ENCODE measurements at regions not wholly inside any gene's neighbourhood (a gene's known extent, or its start where the extent isn't known, plus 50 kb on each side); places are given as distances from the start of the nearest gene placed in this dataset.

GRCh38 chr3:181534781-181535221, 176.9 kb upstream of the SOX2 start:
- Histone ChIP-seq H3K27ac (ENCODE audit: low read depth, low read length) (peak overlapping the region; percentile 48), H3K9ac (ENCODE audit: low read depth, low read length) (no peak overlapping the region), H3K4me1 (ENCODE audit: control insufficient read depth, insufficient read depth, low read length) (peaks cover 22% of the 10 kb centered on the region), H3K9me3 (ENCODE audit: control insufficient read depth, insufficient read depth, low read length) (no peaks in the 10 kb centered on the region), H3K27me3 (ENCODE audit: control insufficient read depth, insufficient read depth, low read length) (no peaks in the 10 kb centered on the region), H3K4me3 (ENCODE audit: low read depth, low read length) (no peak overlapping the region), H3K36me3 (ENCODE audit: control insufficient read depth, insufficient read depth, low read length) (no peaks in the 10 kb centered on the region)

GRCh38 chr3:181533811-181534210, 177.9 kb upstream of the SOX2 start:
- no peak overlapping the region for H3K27ac ChIP-seq (ENCODE audit: low read depth, low read length)
- no peak overlapping the region for H3K4me3 ChIP-seq (ENCODE audit: low read depth, low read length)

GRCh38 chr3:181530584-181530983, 181.1 kb upstream of the SOX2 start:
- H3K27me3 ChIP-seq (ENCODE audit: control insufficient read depth, insufficient read depth, low read length) = no peaks in the 10 kb centered on the region
- H3K4me1 ChIP-seq (ENCODE audit: control insufficient read depth, insufficient read depth, low read length) = peaks cover 22% of the 10 kb centered on the region
- no peak overlapping the region for H3K4me3 ChIP-seq (ENCODE audit: low read depth, low read length)
- no peaks in the 10 kb centered on the region for H3K9me3 ChIP-seq (ENCODE audit: control insufficient read depth, insufficient read depth, low read length)
- no peak overlapping the region for H3K9ac ChIP-seq (ENCODE audit: low read depth, low read length)
- no peaks in the 10 kb centered on the region for H3K36me3 ChIP-seq (ENCODE audit: control insufficient read depth, insufficient read depth, low read length)
- no peak overlapping the region for H3K27ac ChIP-seq (ENCODE audit: low read depth, low read length)

More at GRCh38 chr3:181533811-181534210, 177.9 kb upstream of the SOX2 start:
- Histone ChIP-seq H3K9ac (ENCODE audit: low read depth, low read length) (no peak overlapping the region), H3K36me3 (ENCODE audit: control insufficient read depth, insufficient read depth, low read length) (no peaks in the 10 kb centered on the region), H3K4me1 (ENCODE audit: control insufficient read depth, insufficient read depth, low read length) (peaks cover 22% of the 10 kb centered on the region), H3K9me3 (ENCODE audit: control insufficient read depth, insufficient read depth, low read length) (no peaks in the 10 kb centered on the region), H3K27me3 (ENCODE audit: control insufficient read depth, insufficient read depth, low read length) (no peaks in the 10 kb centered on the region)

GRCh38 chr3:181521831-181522230, 189.9 kb upstream of the SOX2 start:
- Histone ChIP-seq H3K4me3 (ENCODE audit: low read depth, low read length) (no peak overlapping the region), H3K9me3 (ENCODE audit: control insufficient read depth, insufficient read depth, low read length) (no peaks in the 10 kb centered on the region), H3K9ac (ENCODE audit: low read depth, low read length) (no peak overlapping the region), H3K4me1 (ENCODE audit: control insufficient read depth, insufficient read depth, low read length) (no peaks in the 10 kb centered on the region), H3K27ac (ENCODE audit: low read depth, low read length) (no peak overlapping the region), H3K27me3 (ENCODE audit: control insufficient read depth, insufficient read depth, low read length) (no peaks in the 10 kb centered on the region), H3K36me3 (ENCODE audit: control insufficient read depth, insufficient read depth, low read length) (no peaks in the 10 kb centered on the region)

GRCh38 chr3:181518222-181518621, 193.5 kb upstream of the SOX2 start:
- H3K27me3 ChIP-seq (ENCODE audit: control insufficient read depth, insufficient read depth, low read length) = no peaks in the 10 kb centered on the region
- H3K4me1 ChIP-seq (ENCODE audit: control insufficient read depth, insufficient read depth, low read length) = no peaks in the 10 kb centered on the region
- no peak overlapping the region for H3K27ac ChIP-seq (ENCODE audit: low read depth, low read length)
- H3K4me3 ChIP-seq (ENCODE audit: low read depth, low read length) = no peak overlapping the region
- no peaks in the 10 kb centered on the region for H3K36me3 ChIP-seq (ENCODE audit: control insufficient read depth, insufficient read depth, low read length)
- H3K9ac ChIP-seq (ENCODE audit: low read depth, low read length) = no peak overlapping the region
- no peaks in the 10 kb centered on the region for H3K9me3 ChIP-seq (ENCODE audit: control insufficient read depth, insufficient read depth, low read length)

- Histone ChIP-seq H3K27me3 (ENCODE audit: control insufficient read depth, insufficient read depth, low read length) (no peaks in the 10 kb centered on the region), H3K27ac (ENCODE audit: low read depth, low read length) (no peak overlapping the region), H3K4me1 (ENCODE audit: control insufficient read depth, insufficient read depth, low read length) (no peaks in the 10 kb centered on the region), H3K9me3 (ENCODE audit: control insufficient read depth, insufficient read depth, low read length) (peaks cover 34% of the 10 kb centered on the region), H3K9ac (ENCODE audit: low read depth, low read length) (no peak overlapping the region), H3K4me3 (ENCODE audit: low read depth, low read length) (no peak overlapping the region), H3K36me3 (ENCODE audit: control insufficient read depth, insufficient read depth, low read length) (no peaks in the 10 kb centered on the region)
These were observed 198.9 kb upstream of the SOX2 start for GRCh38 chr3:181512787-181513186.

- H3K4me1 ChIP-seq (ENCODE audit: control insufficient read depth, insufficient read depth, low read length) = no peaks in the 10 kb centered on the region
- H3K36me3 ChIP-seq (ENCODE audit: control insufficient read depth, insufficient read depth, low read length) = no peaks in the 10 kb centered on the region
These were observed 201.2 kb upstream of the SOX2 start for GRCh38 chr3:181510500-181510899.

GRCh38 chr3:181497358-181497757, 214.4 kb upstream of the SOX2 start:
- Histone ChIP-seq H3K9me3 (ENCODE audit: control insufficient read depth, insufficient read depth, low read length) (no peaks in the 10 kb centered on the region), H3K27ac (ENCODE audit: low read depth, low read length) (no peak overlapping the region), H3K4me3 (ENCODE audit: low read depth, low read length) (no peak overlapping the region), H3K9ac (ENCODE audit: low read depth, low read length) (no peak overlapping the region), H3K36me3 (ENCODE audit: control insufficient read depth, insufficient read depth, low read length) (no peaks in the 10 kb centered on the region), H3K4me1 (ENCODE audit: control insufficient read depth, insufficient read depth, low read length) (no peaks in the 10 kb centered on the region; the same call in 1 of the 2 replicates), H3K27me3 (ENCODE audit: control insufficient read depth, insufficient read depth, low read length) (no peaks in the 10 kb centered on the region)

More at GRCh38 chr3:181510500-181510899, 201.2 kb upstream of the SOX2 start:
- Histone ChIP-seq H3K27ac (ENCODE audit: low read depth, low read length) (no peak overlapping the region), H3K9ac (ENCODE audit: low read depth, low read length) (no peak overlapping the region), H3K4me3 (ENCODE audit: low read depth, low read length) (no peak overlapping the region), H3K9me3 (ENCODE audit: control insufficient read depth, insufficient read depth, low read length) (peaks cover 34% of the 10 kb centered on the region), H3K27me3 (ENCODE audit: control insufficient read depth, insufficient read depth, low read length) (no peaks in the 10 kb centered on the region)

GRCh38 chr3:181493423-181493822, 218.3 kb upstream of the SOX2 start:
- Histone ChIP-seq H3K4me3 (ENCODE audit: low read depth, low read length) (no peak overlapping the region), H3K27ac (ENCODE audit: low read depth, low read length) (no peak overlapping the region), H3K9ac (ENCODE audit: low read depth, low read length) (no peak overlapping the region), H3K36me3 (ENCODE audit: control insufficient read depth, insufficient read depth, low read length) (no peaks in the 10 kb centered on the region), H3K4me1 (ENCODE audit: control insufficient read depth, insufficient read depth, low read length) (peaks cover 5% of the 10 kb centered on the region; the same call in 1 of the 2 replicates), H3K9me3 (ENCODE audit: control insufficient read depth, insufficient read depth, low read length) (no peaks in the 10 kb centered on the region), H3K27me3 (ENCODE audit: control insufficient read depth, insufficient read depth, low read length) (no peaks in the 10 kb centered on the region)

GRCh38 chr3:181488536-181488935, 223.2 kb upstream of the SOX2 start:
- H3K9ac ChIP-seq (ENCODE audit: low read depth, low read length) = no peak overlapping the region
- H3K27me3 ChIP-seq (ENCODE audit: control insufficient read depth, insufficient read depth, low read length) = no peaks in the 10 kb centered on the region
- H3K4me1 ChIP-seq (ENCODE audit: control insufficient read depth, insufficient read depth, low read length) = peaks cover 10% of the 10 kb centered on the region
- H3K4me3 ChIP-seq (ENCODE audit: low read depth, low read length) = no peak overlapping the region
- H3K9me3 ChIP-seq (ENCODE audit: control insufficient read depth, insufficient read depth, low read length) = no peaks in the 10 kb centered on the region
- H3K36me3 ChIP-seq (ENCODE audit: control insufficient read depth, insufficient read depth, low read length) = no peaks in the 10 kb centered on the region
- H3K27ac ChIP-seq (ENCODE audit: low read depth, low read length) = no peak overlapping the region

GRCh38 chr3:181487236-181487978, 224.3 kb upstream of the SOX2 start:
- H3K27ac ChIP-seq (ENCODE audit: low read depth, low read length) = no peak overlapping the region
- no peak overlapping the region for H3K9ac ChIP-seq (ENCODE audit: low read depth, low read length)
- no peaks in the 10 kb centered on the region for H3K9me3 ChIP-seq (ENCODE audit: control insufficient read depth, insufficient read depth, low read length)
- H3K4me1 ChIP-seq (ENCODE audit: control insufficient read depth, insufficient read depth, low read length) = peaks cover 10% of the 10 kb centered on the region
- H3K36me3 ChIP-seq (ENCODE audit: control insufficient read depth, insufficient read depth, low read length) = no peaks in the 10 kb centered on the region
- no peaks in the 10 kb centered on the region for H3K27me3 ChIP-seq (ENCODE audit: control insufficient read depth, insufficient read depth, low read length)
- H3K4me3 ChIP-seq (ENCODE audit: low read depth, low read length) = no peak overlapping the region
